Sigmoid colon (tissue), 6 donors: ENCODE measurements at regions not wholly inside any gene's neighbourhood (a gene's known extent, or its start where the extent isn't known, plus 50 kb on each side); places are given as distances from the start of the nearest gene placed in this dataset.

Experiments used
- DNase-seq: peaks from one replicate; pipeline ENCODE4 v3.0.0-alpha.2; 2019
- H3K27ac ChIP-seq, 4 donors: fragments of 200-600 bp; sonication (generic); one replicate each; pipeline ENCODE4 v1.5.1; 2016 to 2019; ENCODE audit warnings: mild to moderate bottlenecking in 1 of 4
- H3K27me3 ChIP-seq, 3 donors: fragments of 200-600 bp; sonication (generic); one replicate each; pipeline ENCODE4 v1.5.1; 2019; ENCODE audit warnings: mild to moderate bottlenecking in 1 of 3
- H3K36me3 ChIP-seq, 4 donors: fragments of 200-600 bp; sonication (generic); one replicate each; pipeline ENCODE4 v1.5.1; 2016 to 2019
- H3K4me1 ChIP-seq, 4 donors: fragments of 200-600 bp; sonication (generic); one replicate each; pipeline ENCODE4 v1.5.1; 2017 to 2019
- H3K4me3 ChIP-seq, 4 donors: fragments of 200-600 bp; sonication (generic); one replicate each; pipeline ENCODE4 v1.5.1; 2017 to 2019; ENCODE audit warnings: mild to moderate bottlenecking in 2 of 4, moderate library complexity in 1 of 4
- H3K9me3 ChIP-seq, 4 donors: fragments of 200-600 bp in 3 of 4; sonication (generic) in 3 of 4; one replicate each; pipeline versions ENCODE4 v1.5.1 to v1.6.1; 2013 to 2019
- CTCF ChIP-seq, 4 experiments: fragments of 450-650 bp in 3 of 4; fragments of 200-600 bp in 1 of 4; IDR thresholded peaks; one replicate each; pipeline ENCODE4 v1.5.1; 2016 to 2019; ENCODE audit warnings: antibody characterized with exemption in 4 of 4, mild to moderate bottlenecking in 3 of 4, moderate library complexity in 2 of 4
- EP300 ChIP-seq, 4 donors: sonication (generic); formaldehyde crosslinking; IDR thresholded peaks; one replicate each; pipeline ENCODE4 v1.6.1; 2017; ENCODE audit warnings: antibody characterized with exemption in 4 of 4
- POLR2A ChIP-seq, 2 donors: fragments of 450-650 bp; IDR thresholded peaks; one replicate each; pipeline ENCODE4 v1.6.1; 2016; ENCODE audit warnings: antibody characterized with exemption in 2 of 2, mild to moderate bottlenecking in 2 of 2, moderate library complexity in 2 of 2
- POLR2AphosphoS5 ChIP-seq, 4 donors: sonication (generic); formaldehyde crosslinking; IDR thresholded peaks; one replicate each; pipeline ENCODE4 v1.6.1; 2017; ENCODE audit warnings: antibody characterized with exemption in 4 of 4
- WGBS, 2 donors: extraction: QIAGEN DNeasy Blood & Tissue Kit; methylation state at CpG; one replicate each; pipeline ENCODE4 v1.1.7; 2013; 5-methylcytosine and 5-hydroxymethylcytosine counted together
- intact Hi-C: fragments of 100-400 bp; cut with DNase I; formaldehyde crosslinking; loops from one replicate; pipeline ENCODE4 v1.15.1; 2023
- donor health status: healthy with polysubstance abuse.
- donor health status: healthy.

GRCh38 chr5:14064841-14065240, 78.3 kb upstream of the TRIO start:
- Histone ChIP-seq H3K4me3 (no peak overlapping the region), H3K27me3 (no peaks in the 10 kb centered on the region), H3K27ac (no peak overlapping the region), H3K36me3 (no peaks in the 10 kb centered on the region), H3K4me1 (no peaks in the 10 kb centered on the region), H3K9me3 (no peaks in the 10 kb centered on the region)
- TF ChIP-seq POLR2A (IDR thresholded peaks at IDR 0.05), result no peak
- TF ChIP-seq CTCF (IDR thresholded peaks at IDR 0.05), result no peak
- no peak for TF ChIP-seq EP300 (IDR thresholded peaks at IDR 0.05)
- no peak for TF ChIP-seq POLR2AphosphoS5 (IDR thresholded peaks at IDR 0.05)
- DNase-seq, result no peak
- 44 to 74% methylated on average over 1 of the region's 1 CpG for WGBS, 2 donors
- intact Hi-C loops, result no loop called here

GRCh38 chr5:14063691-14064090, 79.5 kb upstream of the TRIO start:
- Histone ChIP-seq H3K4me3 (no peak overlapping the region), H3K4me1 (no peaks in the 10 kb centered on the region), H3K27ac (no peak overlapping the region), H3K27me3 (no peaks in the 10 kb centered on the region), H3K36me3 (no peaks in the 10 kb centered on the region), H3K9me3 (no peaks in the 10 kb centered on the region)
- intact Hi-C loops, result no loop called here
- 92 to 97% methylated on average over 1 of the region's 1 CpG for WGBS, 2 donors
- TF ChIP-seq POLR2AphosphoS5 (IDR thresholded peaks at IDR 0.05) (no peak), EP300 (IDR thresholded peaks at IDR 0.05) (no peak), CTCF (IDR thresholded peaks at IDR 0.05) (no peak), POLR2A (IDR thresholded peaks at IDR 0.05) (no peak)
- DNase-seq, result no peak

- no peaks in the 10 kb centered on the region for H3K36me3 ChIP-seq
- H3K9me3 ChIP-seq, result no peaks in the 10 kb centered on the region
- H3K27me3 ChIP-seq, result no peaks in the 10 kb centered on the region
- H3K27ac ChIP-seq, result no peak overlapping the region
- 86 to 88% methylated on average over 4 of the region's 4 CpGs for WGBS, 2 donors
- intact Hi-C loops, result no loop called here
- TF ChIP-seq CTCF (IDR thresholded peaks at IDR 0.05) (no peak), EP300 (IDR thresholded peaks at IDR 0.05) (no peak), POLR2AphosphoS5 (IDR thresholded peaks at IDR 0.05) (no peak), POLR2A (IDR thresholded peaks at IDR 0.05) (no peak)
- H3K4me1 ChIP-seq, result no peaks in the 10 kb centered on the region
- DNase-seq, result no peak
- H3K4me3 ChIP-seq, result no peak overlapping the region
These were observed 80.0 kb upstream of the TRIO start for GRCh38 chr5:14063138-14063537.

- Histone ChIP-seq H3K4me3 (no peak overlapping the region), H3K27ac (no peak overlapping the region), H3K4me1 (no peaks in the 10 kb centered on the region), H3K36me3 (no peaks in the 10 kb centered on the region), H3K9me3 (no peaks in the 10 kb centered on the region), H3K27me3 (no peaks in the 10 kb centered on the region)
- 77 to 90% methylated on average over 2 of the region's 2 CpGs for WGBS, 2 donors
- no peak for TF ChIP-seq EP300 (IDR thresholded peaks at IDR 0.05)
- TF ChIP-seq CTCF (IDR thresholded peaks at IDR 0.05), result no peak
- TF ChIP-seq POLR2AphosphoS5 (IDR thresholded peaks at IDR 0.05), result no peak
- no peak for TF ChIP-seq POLR2A (IDR thresholded peaks at IDR 0.05)
- DNase-seq, result no peak
- intact Hi-C loops, result no loop called here
These were observed 81.0 kb upstream of the TRIO start for GRCh38 chr5:14062178-14062577.

GRCh38 chr5:14061106-14061505, 82.0 kb upstream of the TRIO start:
- Histone ChIP-seq H3K27ac (no peak overlapping the region), H3K36me3 (no peaks in the 10 kb centered on the region), H3K4me1 (no peaks in the 10 kb centered on the region), H3K4me3 (no peak overlapping the region), H3K27me3 (no peaks in the 10 kb centered on the region), H3K9me3 (no peaks in the 10 kb centered on the region)
- intact Hi-C loops, result no loop called here
- WGBS, 2 donors, result 87 to 93% methylated on average over 5 of the region's 5 CpGs
- no peak for TF ChIP-seq CTCF (IDR thresholded peaks at IDR 0.05)
- no peak for TF ChIP-seq POLR2A (IDR thresholded peaks at IDR 0.05)
- TF ChIP-seq EP300 (IDR thresholded peaks at IDR 0.05), result no peak
- TF ChIP-seq POLR2AphosphoS5 (IDR thresholded peaks at IDR 0.05), result no peak
- DNase-seq, result no peak
